GM12873 (cell line): ENCODE measurements at regions not wholly inside any gene's neighbourhood (a gene's known extent, or its start where the extent isn't known, plus 50 kb on each side); places are given as distances from the start of the nearest gene placed in this dataset.
A peak's percentile ranks its signal among the peaks of the same experiment; 100 is the strongest.

Experiments
- CTCF ChIP-seq: IDR thresholded peaks from 2 replicates; pipeline ENCODE4 v1.5.1; 2012; ENCODE audit warnings: low read depth, mild to moderate bottlenecking, moderate library complexity, low read length, control low read depth; ENCODE audit not compliant: insufficient read depth; ENCODE audit errors: missing control alignments

GRCh38 chr20:28562510-28562898 lies 2695.0 kb upstream of the DEFB115 start:
- TF ChIP-seq CTCF = no peak

GRCh38 chr20:28602403-28603217 lies 2654.9 kb upstream of the DEFB115 start:
- TF ChIP-seq CTCF = peak; percentile 65

DNA sequence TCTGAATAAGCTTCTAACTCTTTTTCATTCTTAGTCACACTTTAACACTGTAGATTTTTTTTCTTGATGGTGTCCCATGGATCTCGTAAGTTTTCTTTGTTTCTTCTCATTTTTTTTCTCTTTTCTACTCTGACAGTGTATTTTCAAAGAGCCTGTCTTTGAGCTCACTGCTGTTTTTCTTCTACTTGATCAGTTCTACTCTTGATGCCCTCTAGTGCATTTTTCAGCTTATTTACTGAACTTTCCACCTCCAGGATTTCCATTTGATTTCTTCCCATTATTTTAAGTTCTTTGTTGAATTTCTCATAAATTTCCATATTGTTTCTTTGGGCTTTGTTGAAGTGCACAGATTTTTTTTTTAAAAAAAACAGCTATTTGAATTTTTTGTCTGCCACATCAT lies 2641.1 kb upstream of the DEFB115 start:
- no peak for TF ChIP-seq CTCF

GRCh38 chr20:28625112-28625511 lies 2632.4 kb upstream of the DEFB115 start:
- TF ChIP-seq CTCF = peak; percentile 14
